ENCODE measurements at regions not wholly inside any gene's neighbourhood (a gene's known extent, or its start where the extent isn't known, plus 50 kb on each side); places are given as distances from the start of the nearest gene placed in this dataset.

GRCh38 chr7:68423356-68423755, 1174.9 kb upstream of the AUTS2 start:
- TF ChIP-seq POLR2AphosphoS5 (IDR thresholded peaks at IDR 0.05) (no peak), CTCF (IDR thresholded peaks at IDR 0.05) (no peak), EP300 (IDR thresholded peaks at IDR 0.05) (no peak), POLR2A (IDR thresholded peaks at IDR 0.05) (no peak)
